Brain microvascular endothelial cell (primary cell): ENCODE measurements at regions not wholly inside any gene's neighbourhood (a gene's known extent, or its start where the extent isn't known, plus 50 kb on each side); places are given as distances from the start of the nearest gene placed in this dataset.

Source experiments
- DNase-seq: peaks from one replicate; pipeline ENCODE4 v3.0.0-alpha.2; 2020
- H3K27ac ChIP-seq: fragments of 250-450 bp; sonication (Bioruptor Pico); 2 replicates; pipeline ENCODE4 v1.5.1; 2020; ENCODE audit warnings: mild to moderate bottlenecking, moderate library complexity
- H3K27me3 ChIP-seq: fragments of 250-450 bp; sonication (Bioruptor Pico); replicated peaks from 2 replicates; pipeline ENCODE4 v1.5.1; 2020; ENCODE audit warnings: mild to moderate bottlenecking
- H3K36me3 ChIP-seq: fragments of 250-450 bp; sonication (Bioruptor Pico); replicated peaks from 2 replicates; pipeline ENCODE4 v1.5.1; 2020; ENCODE audit warnings: mild to moderate bottlenecking
- H3K4me3 ChIP-seq: 2 replicates; pipeline ENCODE4 v1.5.1; 2011; ENCODE audit warnings: low read depth, mild to moderate bottlenecking, control low read depth, low read length, moderate library complexity
- in situ Hi-C: cut with HindIII; loops from 2 replicates; pipeline ENCODE4 v1.10.0; 2017; ENCODE audit warnings: low sequenced_read_pairs, low pct_ligation_motif_present
- TF ChIP-seq, protein P1 (sequence below): IDR thresholded peaks from 2 replicates; pipeline ENCODE4 v1.5.1; 2011; ENCODE audit warnings: low read depth, mild to moderate bottlenecking, moderate library complexity, low read length, control low read depth, inconsistent platforms; ENCODE audit errors: missing control alignments

DNA sequence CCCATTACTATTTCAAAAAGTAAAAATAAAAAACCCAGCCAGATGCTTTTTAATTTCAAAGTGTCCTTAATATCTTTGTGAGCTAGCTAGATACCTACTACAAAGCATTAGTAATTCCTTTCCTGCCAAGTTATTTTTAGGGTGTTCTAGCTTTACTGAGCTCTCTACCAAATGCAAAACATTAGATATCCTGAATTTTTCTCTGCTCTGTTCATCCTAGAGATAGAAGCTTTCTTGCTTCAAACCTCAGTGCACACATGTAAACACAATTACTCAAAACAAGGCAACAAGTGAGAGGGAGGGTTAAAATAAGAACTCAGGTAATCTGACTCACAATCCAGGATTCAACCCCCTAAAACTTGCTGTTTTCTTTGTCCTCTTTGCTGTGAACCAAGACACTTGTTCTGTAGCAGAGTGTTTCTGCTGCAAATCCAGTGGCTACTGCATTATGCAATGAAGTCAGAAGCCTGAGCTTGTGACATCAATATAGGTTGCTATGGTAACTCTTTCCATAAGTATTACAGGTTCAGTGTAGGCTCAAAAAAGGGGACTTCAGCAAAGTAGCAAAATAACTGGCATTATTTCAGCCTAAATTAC lies 72.6 kb upstream of the STXBP5 start:
- Histone ChIP-seq H3K27ac (no peak overlapping the region), H3K27me3 (no peaks in the 10 kb centered on the region), H3K36me3 (no peaks in the 10 kb centered on the region), H3K4me3 (no peak overlapping the region)
- TF ChIP-seq, protein P1, sequence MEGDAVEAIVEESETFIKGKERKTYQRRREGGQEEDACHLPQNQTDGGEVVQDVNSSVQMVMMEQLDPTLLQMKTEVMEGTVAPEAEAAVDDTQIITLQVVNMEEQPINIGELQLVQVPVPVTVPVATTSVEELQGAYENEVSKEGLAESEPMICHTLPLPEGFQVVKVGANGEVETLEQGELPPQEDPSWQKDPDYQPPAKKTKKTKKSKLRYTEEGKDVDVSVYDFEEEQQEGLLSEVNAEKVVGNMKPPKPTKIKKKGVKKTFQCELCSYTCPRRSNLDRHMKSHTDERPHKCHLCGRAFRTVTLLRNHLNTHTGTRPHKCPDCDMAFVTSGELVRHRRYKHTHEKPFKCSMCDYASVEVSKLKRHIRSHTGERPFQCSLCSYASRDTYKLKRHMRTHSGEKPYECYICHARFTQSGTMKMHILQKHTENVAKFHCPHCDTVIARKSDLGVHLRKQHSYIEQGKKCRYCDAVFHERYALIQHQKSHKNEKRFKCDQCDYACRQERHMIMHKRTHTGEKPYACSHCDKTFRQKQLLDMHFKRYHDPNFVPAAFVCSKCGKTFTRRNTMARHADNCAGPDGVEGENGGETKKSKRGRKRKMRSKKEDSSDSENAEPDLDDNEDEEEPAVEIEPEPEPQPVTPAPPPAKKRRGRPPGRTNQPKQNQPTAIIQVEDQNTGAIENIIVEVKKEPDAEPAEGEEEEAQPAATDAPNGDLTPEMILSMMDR = no peak
- DNase-seq = peak; percentile 21
- in situ Hi-C loops = no loop called here

- in situ Hi-C loops = no loop called here
- no peaks in the 10 kb centered on the region for H3K27me3 ChIP-seq
- no peak overlapping the region for H3K27ac ChIP-seq
- H3K4me3 ChIP-seq = no peak overlapping the region
- DNase-seq = no peak
- TF ChIP-seq, protein P1 = no peak
- H3K36me3 ChIP-seq = no peaks in the 10 kb centered on the region
These were observed 71.3 kb upstream of the STXBP5 start for GRCh38 chr6:147132889-147133288.

DNA sequence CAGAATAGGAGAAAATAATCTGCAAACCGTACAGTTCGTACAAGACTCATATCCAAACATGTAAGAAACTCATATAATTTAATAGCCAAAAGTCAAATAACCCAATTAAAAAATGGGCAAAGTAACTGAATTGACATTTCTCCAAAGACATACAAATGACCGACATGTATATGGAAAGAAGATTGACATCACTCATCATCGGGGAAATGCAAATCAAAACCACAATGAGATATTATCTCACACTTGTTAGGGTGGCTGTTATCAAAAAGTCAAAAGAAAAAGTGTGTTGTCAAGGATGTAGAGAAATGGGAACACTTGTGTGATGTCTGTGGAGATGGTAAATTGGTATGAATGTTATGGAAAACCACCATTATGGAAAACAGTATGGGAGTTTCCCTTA lies 70.5 kb upstream of the STXBP5 start:
- Histone ChIP-seq H3K36me3 (no peaks in the 10 kb centered on the region), H3K27ac (no peak overlapping the region), H3K27me3 (no peaks in the 10 kb centered on the region), H3K4me3 (no peak overlapping the region)
- TF ChIP-seq, protein P1 = no peak
- in situ Hi-C loops = no loop called here
- no peak for DNase-seq

- Histone ChIP-seq H3K36me3 (no peaks in the 10 kb centered on the region), H3K4me3 (no peak overlapping the region), H3K27me3 (no peaks in the 10 kb centered on the region), H3K27ac (no peak overlapping the region)
- DNase-seq = peak; percentile 14
- TF ChIP-seq, protein P1 = no peak
- in situ Hi-C loops = no loop called here
These were observed 69.0 kb upstream of the STXBP5 start for GRCh38 chr6:147135211-147135681.

GRCh38 chr6:147136057-147136456 lies 68.2 kb upstream of the STXBP5 start:
- no peak for DNase-seq
- in situ Hi-C loops = no loop called here
- Histone ChIP-seq H3K4me3 (no peak overlapping the region), H3K36me3 (no peaks in the 10 kb centered on the region), H3K27ac (no peak overlapping the region), H3K27me3 (no peaks in the 10 kb centered on the region)
- TF ChIP-seq, protein P1 = no peak

GRCh38 chr6:147137986-147138385 lies 66.2 kb upstream of the STXBP5 start:
- no peaks in the 10 kb centered on the region for H3K36me3 ChIP-seq
- in situ Hi-C loops = no loop called here
- no peak overlapping the region for H3K4me3 ChIP-seq
- TF ChIP-seq, protein P1 = no peak
- DNase-seq = no peak
- H3K27me3 ChIP-seq = no peaks in the 10 kb centered on the region
- no peak overlapping the region for H3K27ac ChIP-seq
